Neural cell (in vitro differentiated cells): ENCODE measurements at regions not wholly inside any gene's neighbourhood (a gene's known extent, or its start where the extent isn't known, plus 50 kb on each side); places are given as distances from the start of the nearest gene placed in this dataset.

Experiments
- H2AFZ ChIP-seq: fragments of 200-600, 300-800 bp; sonication (generic), shearing (Covaris generic); 2 replicates; pipeline ENCODE4 v1.6.0; 2014; ENCODE audit warnings: low read depth, mild to moderate bottlenecking, antibody characterized with exemption, low read length, moderate library complexity
- H3F3A ChIP-seq: fragments of 200-600 bp; shearing (Covaris generic); 2 replicates; pipeline ENCODE4 v1.6.1; 2016; ENCODE audit warnings: mild to moderate bottlenecking, moderate library complexity, mixed read lengths, antibody characterized with exemption, low read length; ENCODE audit not compliant: insufficient read depth, poor library complexity, severe bottlenecking
- H3K27ac ChIP-seq: fragments of 200-600, 300-800 bp; sonication (generic), shearing (Covaris generic); 2 replicates; pipeline ENCODE4 v1.5.1; 2014; ENCODE audit warnings: mild to moderate bottlenecking, low read length, moderate library complexity
- H3K27me3 ChIP-seq: fragments of 300-800, 200-600 bp; sonication (generic), shearing (Covaris generic); 2 replicates; pipeline ENCODE4 v1.6.0; 2014; ENCODE audit warnings: mild to moderate bottlenecking, low read depth, low read length, moderate library complexity; ENCODE audit not compliant: insufficient read depth
- H3K36me3 ChIP-seq: fragments of 300-800, 200-600 bp; sonication (generic), shearing (Covaris generic); 2 replicates; pipeline ENCODE4 v1.5.1; 2014; ENCODE audit warnings: mild to moderate bottlenecking, antibody characterized with exemption, low read length, moderate library complexity; ENCODE audit not compliant: insufficient read depth
- H3K4me2 ChIP-seq: fragments of 300-800, 200-600 bp; sonication (generic), shearing (Covaris generic); 2 replicates; pipeline ENCODE4 v1.6.0; 2014; ENCODE audit warnings: mild to moderate bottlenecking, low read length
- H3K4me3 ChIP-seq: fragments of 300-800, 200-600 bp; sonication (generic), shearing (Covaris generic); 2 replicates; pipeline ENCODE4 v1.5.1; 2014; ENCODE audit warnings: mild to moderate bottlenecking, low read length, moderate library complexity
- H3K79me2 ChIP-seq: fragments of 200-600 bp; shearing (Covaris generic); replicated peaks from 2 replicates; pipeline ENCODE4 v1.6.0; 2014; ENCODE audit warnings: mild to moderate bottlenecking, low read length, moderate library complexity; ENCODE audit not compliant: insufficient read depth
- H3K9ac ChIP-seq: fragments of 300-800, 200-600 bp; sonication (generic), shearing (Covaris generic); 2 replicates; pipeline ENCODE4 v1.6.1; 2016; ENCODE audit warnings: mild to moderate bottlenecking, low read length, mixed read lengths
- H3K9me2 ChIP-seq: fragments of 200-600 bp; shearing (Covaris generic); 2 replicates; pipeline ENCODE4 v1.6.1; 2016; ENCODE audit warnings: mild to moderate bottlenecking, low read length, mixed read lengths; ENCODE audit not compliant: insufficient read depth
- H3K9me3 ChIP-seq: fragments of 200-600, 300-800 bp; sonication (generic), shearing (Covaris generic); 2 replicates; pipeline ENCODE4 v1.6.1; 2016; ENCODE audit warnings: mild to moderate bottlenecking, mixed run types, low read length, moderate library complexity, mixed read lengths
- H4K20me1 ChIP-seq: fragments of 200-600 bp; shearing (Covaris generic); 2 replicates; pipeline ENCODE4 v1.6.1; 2016; ENCODE audit warnings: mild to moderate bottlenecking, mixed run types; ENCODE audit not compliant: insufficient read depth
- CTCF ChIP-seq: fragments of 450-650 bp; IDR thresholded peaks from 2 replicates; pipeline ENCODE4 v1.5.1; 2014; ENCODE audit warnings: antibody characterized with exemption, mild to moderate bottlenecking, moderate library complexity; ENCODE audit not compliant: poor library complexity, severe bottlenecking
- EP300 ChIP-seq: fragments of 450-650 bp; conservative IDR thresholded peaks from 2 replicates; pipeline ENCODE4 v1.6.1; 2014; ENCODE audit warnings: antibody characterized with exemption, mild to moderate bottlenecking, moderate library complexity; ENCODE audit not compliant: poor library complexity, severe bottlenecking
- EZH2 ChIP-seq: fragments of 200-600, 300-800 bp; shearing (Covaris generic), sonication (generic); IDR thresholded peaks from 2 replicates; pipeline ENCODE4 v1.6.1; 2014; ENCODE audit warnings: antibody characterized with exemption, low read length, borderline replicate concordance, mild to moderate bottlenecking; ENCODE audit not compliant: insufficient read depth, poor library complexity, severe bottlenecking
- MXI1 ChIP-seq: fragments of 450-650 bp; conservative IDR thresholded peaks from 2 replicates; pipeline ENCODE4 v1.6.1; 2014; ENCODE audit warnings: antibody characterized with exemption, mild to moderate bottlenecking; ENCODE audit not compliant: poor library complexity, severe bottlenecking
- POLR2AphosphoS5 ChIP-seq: IDR thresholded peaks from 2 replicates; pipeline ENCODE4 v1.6.1; 2012
- RAD21 ChIP-seq: fragments of 450-650 bp; conservative IDR thresholded peaks from 2 replicates; pipeline ENCODE4 v1.6.1; 2014; ENCODE audit warnings: antibody characterized with exemption, mild to moderate bottlenecking, moderate library complexity
- REST ChIP-seq: IDR thresholded peaks from 2 replicates; pipeline ENCODE4 v1.6.1; 2012; ENCODE audit warnings: borderline replicate concordance
- SMC3 ChIP-seq: fragments of 450-650 bp; conservative IDR thresholded peaks from 2 replicates; pipeline ENCODE4 v1.6.1; 2014; ENCODE audit warnings: antibody characterized with exemption, mild to moderate bottlenecking, moderate library complexity; ENCODE audit not compliant: poor library complexity
- TAF1 ChIP-seq: IDR thresholded peaks from 2 replicates; pipeline ENCODE4 v1.6.1; 2012; ENCODE audit warnings: low read depth

- Histone ChIP-seq H3K27me3 (no peaks in the 10 kb centered on the region), H2AFZ (no peak overlapping the region), H3K4me3 (no peak overlapping the region), H3K27ac (no peak overlapping the region), H3K79me2 (no peaks in the 10 kb centered on the region), H4K20me1 (no peaks in the 10 kb centered on the region), H3K9ac (no peak overlapping the region), H3K4me2 (no peak overlapping the region), H3F3A (no peaks in the 10 kb centered on the region), H3K36me3 (no peaks in the 10 kb centered on the region), H3K9me3 (no peaks in the 10 kb centered on the region), H3K9me2 (no peaks in the 10 kb centered on the region)
- TF ChIP-seq EP300, result no peak
- TF ChIP-seq TAF1, result no peak
- TF ChIP-seq EZH2, result no peak
- TF ChIP-seq CTCF, result no peak
- no peak for TF ChIP-seq RAD21
- TF ChIP-seq POLR2AphosphoS5, result no peak
- no peak for TF ChIP-seq SMC3
- no peak for TF ChIP-seq REST
- no peak for TF ChIP-seq MXI1
These were observed 891.8 kb upstream of the SOX9 start for GRCh38 chr17:71229070-71229469.

GRCh38 chr17:71232801-71233559 is 887.8 kb upstream of the SOX9 start:
- H3K9me2 ChIP-seq, result no peaks in the 10 kb centered on the region
- H3F3A ChIP-seq, result no peaks in the 10 kb centered on the region
- H2AFZ ChIP-seq, result no peak overlapping the region
- TF ChIP-seq REST (no peak), TAF1 (no peak), CTCF (no peak), MXI1 (no peak), RAD21 (no peak), POLR2AphosphoS5 (no peak), EZH2 (no peak), EP300 (no peak), SMC3 (no peak)
- H3K4me2 ChIP-seq, result no peak overlapping the region
- H3K79me2 ChIP-seq, result no peaks in the 10 kb centered on the region
- no peaks in the 10 kb centered on the region for H3K9me3 ChIP-seq
- H4K20me1 ChIP-seq, result no peaks in the 10 kb centered on the region
- H3K27me3 ChIP-seq, result no peaks in the 10 kb centered on the region
- H3K4me3 ChIP-seq, result no peak overlapping the region
- H3K27ac ChIP-seq, result no peak overlapping the region
- no peak overlapping the region for H3K9ac ChIP-seq
- H3K36me3 ChIP-seq, result no peaks in the 10 kb centered on the region
